ENCODE measurements at regions not wholly inside any gene's neighbourhood (a gene's known extent, or its start where the extent isn't known, plus 50 kb on each side); places are given as distances from the start of the nearest gene placed in this dataset.
"Not testable (repeated sequence)": the region's sequence is repeated elsewhere in the genome, so short reads cannot be mapped to it uniquely, and the experiment has no call there.

DNA sequence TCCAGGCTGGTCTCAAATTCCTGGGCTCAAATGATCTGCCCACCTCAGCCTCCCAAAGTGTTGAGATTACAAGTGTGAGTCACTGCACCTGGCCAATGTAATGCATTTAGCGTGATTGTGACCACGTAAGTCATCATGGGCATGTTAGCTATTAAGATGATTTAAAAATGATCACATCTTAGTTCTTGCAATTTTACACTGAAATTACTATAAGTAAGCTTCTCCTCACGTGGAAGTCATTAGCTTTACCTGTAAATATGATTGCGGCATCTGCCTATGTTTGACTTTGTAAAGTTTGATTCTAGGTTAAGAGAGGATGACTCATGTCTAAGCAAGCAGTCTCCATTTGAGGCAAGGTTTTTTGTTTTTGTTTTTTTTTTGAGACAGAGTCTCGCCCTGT lies 85.5 kb downstream of the PMAIP1 start:
- TF ChIP-seq, protein P1, sequence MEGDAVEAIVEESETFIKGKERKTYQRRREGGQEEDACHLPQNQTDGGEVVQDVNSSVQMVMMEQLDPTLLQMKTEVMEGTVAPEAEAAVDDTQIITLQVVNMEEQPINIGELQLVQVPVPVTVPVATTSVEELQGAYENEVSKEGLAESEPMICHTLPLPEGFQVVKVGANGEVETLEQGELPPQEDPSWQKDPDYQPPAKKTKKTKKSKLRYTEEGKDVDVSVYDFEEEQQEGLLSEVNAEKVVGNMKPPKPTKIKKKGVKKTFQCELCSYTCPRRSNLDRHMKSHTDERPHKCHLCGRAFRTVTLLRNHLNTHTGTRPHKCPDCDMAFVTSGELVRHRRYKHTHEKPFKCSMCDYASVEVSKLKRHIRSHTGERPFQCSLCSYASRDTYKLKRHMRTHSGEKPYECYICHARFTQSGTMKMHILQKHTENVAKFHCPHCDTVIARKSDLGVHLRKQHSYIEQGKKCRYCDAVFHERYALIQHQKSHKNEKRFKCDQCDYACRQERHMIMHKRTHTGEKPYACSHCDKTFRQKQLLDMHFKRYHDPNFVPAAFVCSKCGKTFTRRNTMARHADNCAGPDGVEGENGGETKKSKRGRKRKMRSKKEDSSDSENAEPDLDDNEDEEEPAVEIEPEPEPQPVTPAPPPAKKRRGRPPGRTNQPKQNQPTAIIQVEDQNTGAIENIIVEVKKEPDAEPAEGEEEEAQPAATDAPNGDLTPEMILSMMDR (IDR thresholded peaks at IDR 0.05) = no peak
- no peak for TF ChIP-seq POLR2A (IDR thresholded peaks at IDR 0.05)
- H3K4me1 ChIP-seq = no peaks in the 10 kb centered on the region
- WGBS, 2 donors = 95 to 97% methylated on average over 5 of the region's 5 CpGs
- no peak for DNase-seq
- H3K27me3 ChIP-seq = no peaks in the 10 kb centered on the region
- H3K4me3 ChIP-seq (replicated peaks in 1 of 3) = no peak overlapping the region
- H3K36me3 ChIP-seq = no peaks in the 10 kb centered on the region
- intact Hi-C loops (cut with DNase I) = no loop called here
- no peaks in the 10 kb centered on the region for H3K9me3 ChIP-seq
- H3K27ac ChIP-seq = no peak overlapping the region

DNA sequence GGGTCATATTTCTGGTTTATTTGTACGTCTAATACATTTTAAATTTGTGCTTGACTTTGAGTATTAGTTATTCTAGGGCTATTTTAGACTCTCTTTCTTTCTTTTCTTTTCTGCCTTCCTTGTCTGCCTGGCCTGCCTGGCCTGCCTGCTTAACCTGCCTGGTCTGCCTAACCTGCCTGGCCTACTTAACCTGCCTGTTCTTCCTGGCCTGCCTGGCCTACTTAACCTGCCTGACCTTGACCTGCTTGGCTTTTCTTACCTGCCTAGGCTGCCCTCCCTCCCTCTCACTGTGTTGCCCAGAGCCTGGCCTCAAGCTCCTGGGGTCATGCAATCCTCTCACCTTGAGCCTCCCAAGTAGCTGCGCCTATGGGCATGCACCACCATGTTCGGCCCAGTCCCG lies 83.7 kb downstream of the PMAIP1 start:
- Histone ChIP-seq H3K27me3 (no peaks in the 10 kb centered on the region), H3K27ac (no peak overlapping the region), H3K9me3 (no peaks in the 10 kb centered on the region), H3K4me1 (no peaks in the 10 kb centered on the region), H3K4me3 (replicated peaks in 1 of 3) (no peak overlapping the region), H3K36me3 (no peaks in the 10 kb centered on the region)
- intact Hi-C loops (cut with DNase I) = no loop called here
- 95 to 97% methylated on average over 4 of the region's 4 CpGs for WGBS, 2 donors
- TF ChIP-seq, protein P1 (IDR thresholded peaks at IDR 0.05) = no peak
- no peak for TF ChIP-seq POLR2A (IDR thresholded peaks at IDR 0.05)
- DNase-seq = no peak

DNA sequence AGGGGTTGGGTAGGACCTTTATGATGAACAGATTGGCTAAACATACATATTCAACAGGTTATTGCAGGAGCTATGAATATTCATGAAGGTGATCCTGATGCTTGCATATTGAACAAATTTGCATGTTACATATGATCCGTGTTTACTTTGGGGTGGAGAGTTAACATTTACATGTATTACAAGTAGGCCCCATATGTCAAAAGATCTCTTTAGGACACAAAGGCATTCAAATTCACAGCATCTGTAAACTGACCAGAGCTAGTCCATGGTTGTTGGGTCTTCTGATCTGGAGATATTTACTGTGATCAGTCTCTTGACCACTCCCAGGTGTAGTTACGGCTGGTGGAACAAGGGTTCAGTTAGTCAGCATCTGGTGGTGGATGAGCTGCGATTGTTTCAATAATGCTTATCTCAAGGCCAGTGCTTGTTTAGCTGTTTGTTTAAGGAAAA lies 80.4 kb downstream of the PMAIP1 start:
- intact Hi-C loops (cut with DNase I) = no loop called here
- H3K4me3 ChIP-seq (replicated peaks in 1 of 3) = no peak overlapping the region
- no peaks in the 10 kb centered on the region for H3K36me3 ChIP-seq
- no peaks in the 10 kb centered on the region for H3K9me3 ChIP-seq
- H3K27ac ChIP-seq = no peak overlapping the region
- H3K27me3 ChIP-seq = no peaks in the 10 kb centered on the region
- 80 to 81% methylated on average over 3 of the region's 3 CpGs for WGBS, 2 donors
- DNase-seq = no peak
- H3K4me1 ChIP-seq = no peaks in the 10 kb centered on the region
- TF ChIP-seq, protein P1 (IDR thresholded peaks at IDR 0.05) = no peak
- no peak for TF ChIP-seq POLR2A (IDR thresholded peaks at IDR 0.05)

DNA sequence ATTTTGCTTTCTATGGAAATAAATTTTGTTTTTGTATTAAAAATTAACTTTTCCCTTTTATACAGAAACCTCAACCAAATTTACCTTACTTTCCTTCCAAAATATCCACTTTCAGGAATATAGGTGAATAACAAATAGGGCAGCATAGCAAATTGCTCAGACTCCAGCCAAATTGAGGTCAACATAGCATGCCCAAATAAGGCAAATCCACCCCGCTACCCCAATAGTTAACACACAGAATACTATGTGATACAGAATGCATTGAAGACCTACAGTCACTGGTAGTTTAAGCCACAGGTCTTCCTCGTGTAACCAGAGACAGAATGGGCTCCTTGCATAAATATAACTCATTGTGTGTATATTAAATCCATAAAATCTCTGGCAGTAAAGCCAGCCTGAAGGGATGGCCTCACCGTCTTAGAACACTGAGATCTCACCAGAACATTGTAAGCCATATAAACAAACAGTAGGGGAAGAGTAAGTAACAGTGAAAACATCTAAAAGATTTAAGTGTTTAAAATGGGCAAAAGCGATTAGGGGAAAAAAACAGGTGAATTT lies 72.2 kb downstream of the PMAIP1 start:
- TF ChIP-seq, protein P1 (IDR thresholded peaks at IDR 0.05) = no peak
- no peak for TF ChIP-seq POLR2A (IDR thresholded peaks at IDR 0.05)

DNA sequence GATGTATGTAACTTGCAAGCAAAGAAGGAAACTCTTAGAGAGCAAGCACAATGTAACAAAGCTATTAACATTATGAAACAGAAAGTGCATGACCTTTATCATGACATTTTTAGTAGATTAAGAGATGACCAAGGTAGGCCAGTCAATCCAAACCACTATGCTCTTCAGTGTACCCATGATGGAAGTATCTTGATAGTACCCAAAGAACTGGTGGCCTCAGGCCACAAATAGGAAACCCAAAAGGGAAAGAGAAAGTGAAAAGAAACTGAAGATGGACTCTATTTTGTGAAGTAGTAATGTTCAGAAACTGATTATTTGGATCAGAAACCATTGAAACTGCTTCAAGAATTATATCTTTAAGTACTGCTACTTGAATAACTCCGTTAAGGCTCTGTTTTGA lies 71.3 kb downstream of the PMAIP1 start:
- H3K4me1 ChIP-seq; H3K27me3 ChIP-seq; H3K9me3 ChIP-seq; H3K36me3 ChIP-seq; DNase-seq; H3K4me3 ChIP-seq (replicated peaks in 1 of 3); H3K27ac ChIP-seq; intact Hi-C loops (cut with DNase I): not testable (repeated sequence)
- WGBS, 2 donors = 39 to 85% methylated on average over 1 of the region's 1 CpG

More for the DNA sequence above, 72.2 kb downstream of the PMAIP1 start:
- Histone ChIP-seq H3K4me3 (replicated peaks in 1 of 3) (no peak overlapping the region), H3K9me3 (no peaks in the 10 kb centered on the region), H3K4me1 (no peaks in the 10 kb centered on the region), H3K36me3 (no peaks in the 10 kb centered on the region), H3K27me3 (no peaks in the 10 kb centered on the region), H3K27ac (no peak overlapping the region)
- no peak for DNase-seq
- WGBS, 2 donors = 65 to 74% methylated on average over 4 of the region's 4 CpGs
- intact Hi-C loops (cut with DNase I) = no loop called here

DNA sequence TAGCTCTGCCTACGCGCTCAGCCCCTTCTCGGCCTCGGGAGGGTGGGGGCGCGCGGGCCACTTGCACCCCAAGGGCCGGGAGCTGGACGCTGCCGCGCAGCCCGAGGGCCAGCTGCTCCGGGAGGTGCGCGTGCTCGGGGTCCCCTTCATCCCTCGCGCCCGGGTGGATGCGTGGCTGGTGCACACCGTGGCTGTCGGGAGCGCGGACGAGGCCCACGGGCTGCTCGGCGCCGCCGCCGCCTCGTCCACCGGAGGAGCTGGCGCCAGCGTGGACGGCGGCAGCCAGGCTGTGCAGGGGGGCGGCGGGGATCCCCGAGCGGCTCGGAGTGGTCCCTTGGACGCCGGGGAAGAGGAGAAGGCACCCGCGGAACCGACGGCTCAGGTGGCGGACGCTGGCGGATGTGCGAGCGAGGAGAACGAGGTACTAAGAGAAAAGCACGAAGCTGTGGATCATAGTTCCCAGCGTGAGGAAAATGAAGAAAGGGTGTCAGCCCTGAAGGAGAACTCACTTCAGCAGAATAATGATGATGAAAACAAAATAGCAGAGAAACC lies 69.8 kb downstream of the PMAIP1 start:
- peak; percentile 3 for DNase-seq
- WGBS, 2 donors = 17 to 19% methylated on average over 24 to 52 of the region's 56 CpGs
- H3K27me3 ChIP-seq; H3K36me3 ChIP-seq; intact Hi-C loops (cut with DNase I); H3K9me3 ChIP-seq; H3K27ac ChIP-seq; H3K4me1 ChIP-seq: not testable (repeated sequence)
- peak overlapping the region in 1 of 3 donors; percentile 14 for H3K4me3 ChIP-seq (replicated peaks in 1 of 3)
